ENCODE measurements at regions not wholly inside any gene's neighbourhood (a gene's known extent, or its start where the extent isn't known, plus 50 kb on each side); places are given as distances from the start of the nearest gene placed in this dataset.

DNA sequence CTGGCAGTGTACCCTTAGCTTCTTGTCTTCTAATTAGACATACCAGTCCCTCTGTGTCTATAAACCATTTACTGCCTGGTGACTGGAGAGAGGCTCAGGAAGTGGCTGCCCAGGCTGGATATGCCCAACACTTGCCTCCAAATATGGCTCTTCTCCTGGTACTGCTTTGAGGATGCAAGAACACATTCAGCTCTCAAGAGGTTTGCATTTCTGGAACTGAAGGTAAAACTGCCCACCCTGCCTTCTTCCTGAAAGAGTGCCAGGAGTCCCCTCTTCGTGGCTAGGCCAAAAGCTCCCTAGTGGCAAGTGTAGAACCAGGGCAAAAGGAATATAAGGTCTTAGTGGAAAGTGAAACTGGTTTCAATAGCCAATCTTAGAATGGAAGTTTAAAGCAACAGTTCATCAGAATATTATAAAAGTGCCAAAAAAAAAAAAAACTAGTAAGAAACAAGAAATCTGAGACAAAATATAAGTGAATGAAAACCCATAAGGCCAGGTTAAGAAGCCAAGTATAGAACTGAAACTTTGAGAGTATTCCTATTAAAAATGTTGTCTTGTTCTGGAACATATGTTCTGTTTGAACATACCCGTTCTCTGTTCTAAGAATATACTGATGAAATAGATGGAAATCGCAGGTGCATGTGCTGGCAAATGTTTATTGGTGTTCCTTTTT, 77.2 kb upstream of the CTTNBP2NL start:
- ATAC-seq = no peak
- DNase-seq = no peak

DNA sequence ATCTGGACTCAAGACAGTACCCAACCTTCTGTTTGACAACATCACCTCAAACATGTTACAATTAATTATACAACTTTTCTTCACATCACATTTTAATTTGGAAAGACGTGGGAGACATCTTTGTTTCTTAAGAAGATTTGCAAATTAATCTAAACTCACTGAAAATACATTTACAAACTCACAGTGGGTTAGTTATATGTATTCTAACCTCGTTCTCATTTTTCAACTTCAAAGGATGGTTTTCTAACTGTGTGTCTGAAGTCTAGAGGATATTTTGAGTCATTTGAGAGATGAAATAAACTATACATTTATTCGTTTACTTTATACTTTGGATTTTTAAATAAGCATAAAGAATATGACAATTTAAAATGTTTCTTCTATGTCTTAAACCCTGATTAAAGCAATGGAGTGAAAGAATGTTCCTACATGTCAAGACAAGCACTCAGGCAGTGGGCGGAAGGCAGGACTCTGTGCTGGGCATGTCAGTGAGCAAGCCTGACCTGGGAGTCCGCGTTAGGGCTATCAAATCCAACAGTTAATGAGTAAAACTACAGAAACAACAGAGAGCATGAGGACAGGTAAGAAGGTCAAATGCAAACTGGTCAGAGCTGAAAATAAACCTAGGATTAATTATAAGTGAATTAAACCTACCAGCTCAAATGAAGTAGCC, 76.5 kb upstream of the CTTNBP2NL start:
- ATAC-seq = no peak

DNA sequence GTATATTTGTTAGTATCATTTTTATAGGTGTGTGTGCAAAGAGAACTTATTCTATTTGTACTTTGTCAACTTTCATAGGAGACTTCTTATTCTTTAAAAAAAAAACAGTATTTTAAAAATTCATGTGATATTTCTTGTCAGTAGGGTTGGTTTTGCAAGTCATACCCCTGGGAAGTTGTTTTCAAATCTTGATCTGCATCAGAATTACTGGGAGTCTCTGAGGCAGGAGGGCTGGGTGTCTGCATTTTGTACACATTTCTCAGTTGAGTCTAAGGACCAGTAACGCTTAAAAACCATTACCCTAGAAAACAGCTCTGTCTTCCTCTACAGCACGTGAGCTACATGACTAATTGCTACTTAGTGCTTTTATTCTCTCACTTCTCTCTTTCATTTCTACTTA, 76.0 kb upstream of the CTTNBP2NL start:
- no peak for DNase-seq
- no peak for ATAC-seq

More for the DNA sequence above, 76.5 kb upstream of the CTTNBP2NL start:
- no peak for DNase-seq

DNA sequence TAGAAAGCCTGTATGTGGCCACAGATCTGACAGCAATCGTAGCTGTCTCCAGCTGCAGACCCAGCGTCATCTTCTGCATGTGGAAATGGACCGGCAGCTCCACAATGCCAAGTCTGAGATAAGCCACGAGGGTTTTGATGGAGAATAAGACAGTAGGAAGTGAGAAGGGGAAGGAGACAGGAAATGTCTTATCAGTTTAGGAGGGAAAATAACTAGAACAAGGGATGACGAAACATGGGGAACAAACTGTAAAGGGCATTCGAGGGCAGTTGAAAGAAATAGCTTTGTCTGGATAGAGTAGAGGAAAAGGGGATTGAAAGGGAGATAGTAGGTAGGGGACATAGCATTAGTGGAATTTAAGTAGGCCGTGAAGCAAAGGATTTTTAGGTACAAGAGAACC, 74.0 kb upstream of the CTTNBP2NL start:
- ATAC-seq = no peak
- DNase-seq = no peak

DNA sequence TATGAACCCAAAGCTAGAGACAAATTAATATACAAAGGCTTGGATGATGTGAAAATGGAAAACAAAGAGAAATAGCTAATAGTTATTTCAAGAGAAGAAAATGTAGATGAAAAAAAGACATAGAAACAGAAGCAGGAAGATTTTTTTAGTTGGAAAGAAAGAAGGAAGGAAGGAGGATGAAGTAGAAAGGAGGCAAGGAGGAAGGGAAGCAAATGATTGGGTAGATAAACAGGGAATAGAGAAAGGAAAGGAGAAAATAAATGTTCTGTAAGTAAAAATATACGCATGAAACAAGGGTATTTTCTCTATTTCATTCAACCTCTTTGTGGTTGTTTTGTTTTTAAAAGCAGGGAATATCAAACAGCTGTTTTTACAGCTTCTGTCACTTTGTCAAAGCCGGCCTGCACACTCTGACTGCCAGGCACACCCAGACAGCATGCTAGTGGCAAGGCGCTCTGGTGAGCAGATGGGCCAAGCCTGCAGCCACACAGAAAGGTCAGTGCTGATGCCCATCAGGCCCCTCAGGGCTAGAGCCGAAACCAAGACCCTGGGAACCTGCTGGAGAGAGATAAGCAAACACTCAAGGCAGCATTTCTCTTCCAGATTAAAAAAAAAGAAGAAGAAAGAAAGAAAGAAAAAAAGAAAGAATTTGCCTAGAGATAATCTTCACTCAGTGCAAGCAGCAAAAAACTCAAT, 72.9 kb upstream of the CTTNBP2NL start:
- DNase-seq (no peak), ATAC-seq (no peak)

DNA sequence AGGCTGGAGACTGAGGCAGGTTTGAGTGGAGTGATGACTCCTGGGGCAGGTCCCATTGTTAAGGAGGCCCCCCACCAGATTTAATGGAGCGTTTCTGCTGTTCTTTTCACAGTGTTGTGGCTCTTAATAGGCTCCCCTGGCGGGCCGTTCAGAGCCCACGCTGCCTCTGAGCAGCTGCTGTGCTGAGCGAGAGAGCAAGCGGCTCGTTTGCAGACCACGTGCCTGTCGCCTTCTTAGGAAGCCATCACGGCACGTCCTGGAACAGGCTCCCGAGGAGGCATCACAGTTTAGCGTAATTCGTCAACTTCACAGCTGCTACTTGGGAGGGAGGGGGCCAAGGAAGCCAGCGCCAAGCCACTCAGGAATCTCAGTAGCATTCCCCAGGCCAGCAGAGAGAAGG, 70.5 kb upstream of the CTTNBP2NL start:
- ATAC-seq (no peak), DNase-seq (no peak)

DNA sequence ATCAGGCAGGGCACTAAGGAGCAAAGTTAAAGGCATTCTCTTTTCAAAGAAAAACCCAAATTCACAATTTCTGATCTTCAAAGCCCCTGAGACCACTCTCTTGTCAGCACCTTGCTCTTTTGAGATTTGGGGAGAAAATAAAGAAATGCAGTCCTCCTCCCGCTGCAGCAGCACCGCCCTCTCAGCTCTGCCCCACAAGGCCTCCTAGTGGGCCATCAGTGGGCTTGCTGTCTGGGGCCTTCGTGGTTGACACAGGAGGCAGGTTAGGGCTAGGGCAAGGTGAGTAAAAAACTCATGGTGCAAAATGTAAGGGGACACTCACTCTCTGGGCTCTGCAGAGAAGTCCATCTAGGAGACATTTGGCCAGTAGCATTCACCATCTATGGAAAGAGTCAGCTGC, 67.4 kb upstream of the CTTNBP2NL start:
- no peak for DNase-seq
- ATAC-seq = no peak

DNA sequence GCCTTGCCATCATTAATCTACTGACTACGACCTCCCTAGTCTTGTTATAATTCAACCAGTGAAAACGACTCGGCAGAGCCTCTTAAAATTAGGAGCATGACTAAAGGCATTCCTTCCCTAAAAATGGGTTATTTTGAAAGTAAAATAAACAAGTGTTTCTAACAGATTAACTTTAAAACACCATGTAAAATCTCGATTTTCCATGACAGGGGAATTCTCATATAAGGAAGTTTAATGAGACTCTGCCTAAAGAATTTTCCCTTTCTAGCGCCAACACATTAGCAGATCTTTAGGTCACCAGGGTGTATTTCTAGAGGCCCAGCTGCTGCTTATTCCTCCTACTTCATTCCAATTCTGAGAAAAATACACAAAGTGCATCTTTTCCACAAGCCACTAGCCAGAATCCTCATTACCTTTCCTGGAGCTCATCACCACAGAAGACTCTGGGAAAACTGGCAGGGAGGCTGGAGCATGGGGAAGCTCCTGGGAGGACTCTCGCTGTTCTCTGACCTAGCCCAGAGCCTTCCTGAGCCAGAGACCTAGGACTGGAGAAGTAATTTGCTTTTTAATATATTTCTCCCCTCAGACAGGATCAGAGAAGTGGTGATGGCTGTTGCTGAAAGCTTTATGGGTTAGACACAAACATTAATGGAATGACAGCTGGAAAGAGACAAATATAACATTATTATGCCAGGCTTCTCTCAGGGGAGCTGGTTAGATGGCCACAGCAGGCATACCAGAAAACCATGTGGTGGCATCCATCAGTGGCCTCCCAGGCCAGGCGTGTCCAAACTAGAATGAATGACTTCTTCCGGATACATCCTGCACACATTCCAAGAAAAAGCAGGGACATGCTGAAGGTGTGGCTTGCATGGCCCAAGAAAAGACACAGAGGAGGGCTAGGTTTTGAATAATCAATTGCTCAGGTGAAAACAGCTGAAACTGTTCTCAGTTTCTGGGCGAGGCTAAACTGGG, 63.6 kb upstream of the CTTNBP2NL start:
- DNase-seq = no peak
- no peak for ATAC-seq

DNA sequence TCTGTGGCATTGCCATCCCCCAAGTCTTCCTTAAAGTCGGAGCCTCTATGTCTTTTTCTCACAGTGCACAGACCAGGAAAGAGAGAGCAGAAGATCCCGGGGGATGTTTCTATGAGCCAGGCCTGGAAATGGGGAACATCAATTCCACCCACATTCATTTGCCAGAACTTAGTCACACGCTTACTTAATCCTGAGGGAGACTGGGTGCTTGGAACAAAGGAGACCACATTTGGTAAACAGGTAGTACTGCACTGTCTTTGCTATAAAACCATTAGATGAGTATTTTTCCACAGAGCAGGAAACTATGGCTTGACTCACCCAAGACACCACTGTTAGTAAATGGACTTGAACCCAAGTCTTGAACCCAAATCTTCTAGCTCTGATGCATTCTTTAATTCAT, 60.7 kb upstream of the CTTNBP2NL start:
- ATAC-seq (no peak), DNase-seq (no peak)

DNA sequence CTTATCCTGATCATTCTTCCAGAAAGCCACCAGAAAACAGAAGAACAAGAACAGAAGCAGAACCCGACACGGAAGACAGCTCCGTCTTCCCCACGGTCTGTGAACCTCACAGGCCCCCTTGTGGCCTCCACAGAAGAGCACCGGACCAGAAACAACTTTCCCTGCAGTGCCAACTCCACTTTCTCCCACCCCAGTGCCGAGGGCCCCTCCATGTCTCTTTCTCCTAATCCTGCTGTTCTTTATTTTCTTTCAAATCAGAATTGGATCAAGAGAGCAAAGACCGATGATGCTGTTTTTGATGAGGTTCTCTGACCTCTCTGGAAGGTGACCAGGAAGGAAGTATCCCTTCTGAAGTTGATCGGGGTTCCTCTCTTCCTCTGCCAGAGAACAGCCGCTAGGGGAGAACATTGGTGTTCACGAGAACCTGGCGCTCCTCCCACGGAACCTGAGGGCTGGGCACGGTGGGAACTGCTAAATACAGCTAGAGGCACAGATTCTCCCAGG, 58.9 kb upstream of the CTTNBP2NL start:
- peak; percentile 17 for DNase-seq

DNA sequence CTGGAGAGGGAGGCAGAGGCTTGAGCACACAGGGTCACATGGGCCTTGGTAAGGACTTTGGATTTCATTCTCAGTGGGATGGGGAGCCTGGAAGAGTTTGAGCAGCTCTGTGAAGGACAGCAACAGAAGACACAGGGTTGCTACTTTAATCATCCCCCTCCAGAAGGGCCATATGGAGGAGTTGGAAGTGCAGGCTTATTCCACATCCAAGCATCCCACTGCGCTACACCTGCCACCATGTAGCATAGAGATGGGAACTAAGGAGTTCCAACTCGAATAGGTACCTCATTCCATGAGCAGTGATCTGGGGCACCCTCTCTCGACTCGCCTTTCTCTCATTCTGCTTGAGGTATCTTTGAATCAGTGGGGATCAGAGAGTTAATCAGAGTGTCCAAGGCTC, 54.0 kb upstream of the CTTNBP2NL start:
- DNase-seq (no peak), ATAC-seq (no peak)

More for the DNA sequence above, 58.9 kb upstream of the CTTNBP2NL start:
- ATAC-seq = peak; percentile 43

DNA sequence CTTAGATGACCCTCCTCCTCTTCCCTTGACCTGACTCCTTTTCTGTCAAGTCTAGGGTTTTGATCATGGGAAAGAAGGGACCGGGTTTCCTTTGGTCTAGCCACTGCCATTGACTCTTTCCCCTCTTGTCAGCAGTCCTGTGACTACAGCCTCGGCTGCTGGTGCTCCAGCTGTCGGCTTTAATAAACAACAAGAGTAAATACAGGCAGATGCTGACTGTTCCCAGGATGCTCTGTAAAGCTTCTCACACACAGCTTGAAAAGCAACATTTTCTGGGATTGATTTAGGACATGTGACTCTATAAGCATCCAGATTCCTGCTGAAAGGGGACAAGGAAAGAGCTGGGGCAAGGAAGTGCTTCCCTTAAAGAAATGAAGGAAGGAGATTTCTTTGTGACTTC, 53.5 kb upstream of the CTTNBP2NL start:
- no peak for DNase-seq
- no peak for ATAC-seq

DNA sequence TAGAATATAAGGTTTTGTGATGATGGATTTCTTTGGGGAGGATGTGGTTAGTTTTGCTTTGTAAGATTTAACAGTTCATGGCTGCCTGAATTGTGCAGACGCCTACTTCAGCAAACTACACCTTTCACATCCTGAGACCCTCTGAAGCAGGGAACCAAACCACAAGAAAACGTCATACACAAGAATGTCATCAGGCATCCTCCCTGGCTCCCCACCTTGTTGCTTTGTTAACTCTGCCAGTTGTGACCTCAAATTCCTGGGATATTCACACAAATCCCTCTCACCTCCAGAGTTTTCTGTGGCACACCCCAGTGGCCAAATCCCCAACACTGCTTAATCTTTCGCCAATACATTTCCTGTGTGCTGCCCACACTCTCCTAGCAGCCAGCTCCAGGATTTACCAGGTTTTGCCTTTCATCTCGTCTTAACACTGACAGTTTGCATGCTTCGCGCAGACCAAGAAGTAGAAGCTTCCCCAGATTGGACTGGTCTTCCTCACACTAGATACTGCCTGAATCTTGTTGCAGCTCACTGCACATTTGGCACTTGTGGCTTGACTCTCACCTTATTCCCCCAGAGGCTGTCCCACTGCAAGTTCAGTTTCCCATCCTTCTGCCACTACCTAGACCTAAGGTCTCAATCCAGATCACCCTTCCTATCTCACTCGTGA, 51.1 kb upstream of the CTTNBP2NL start:
- DNase-seq (no peak), ATAC-seq (peak; percentile 80)
